ENCODE measurements at regions not wholly inside any gene's neighbourhood (a gene's known extent, or its start where the extent isn't known, plus 50 kb on each side); places are given as distances from the start of the nearest gene placed in this dataset.

GRCh38 chr2:9740382-9741073 is 102.7 kb upstream of the TAF1B start:
- H3K9me3 ChIP-seq (ENCODE audit: control insufficient read depth in 1 of 2, insufficient read depth in 1 of 2, low read depth in 1 of 2, low read length in 2 of 2), result no peaks in the 10 kb centered on the region; a peak in 1 of 4 replicates
- H3K27ac ChIP-seq (ENCODE audit: low read depth, low read length), result no peak overlapping the region
- ATAC-seq (peak; percentile 31; the same call in 1 of the 2 replicates), DNase-seq (ENCODE audit: low read depth, low spot score) (no peak)
- H3K79me2 ChIP-seq (ENCODE audit: insufficient read depth, low read length), result no peaks in the 10 kb centered on the region
- no peak overlapping the region for H3K9ac ChIP-seq (ENCODE audit: low read length)
- no TSS peak for BruUV-seq (replicated peaks)
- H2AFZ ChIP-seq (ENCODE audit: low read depth, low read length, poor library complexity, severe bottlenecking), result no peak overlapping the region
- H3K4me2 ChIP-seq (ENCODE audit: low read length), result peak overlapping the region; percentile 53
- intact Hi-C loops (cut with micrococcal nuclease), result no loop called here
- ChIA-PET RAD21 (ENCODE audit: low non-redundant PET in 1 of 2, low total read pairs in 2 of 2, uncharacterized antibody in 2 of 2, unreplicated experiment in 2 of 2) (no interaction called here), POLR2A (no interaction called here), CTCF (no interaction called here)
- H3K36me3 ChIP-seq (ENCODE audit: control insufficient read depth in 1 of 2, insufficient read depth in 2 of 2, low read length in 2 of 2), result no peaks in the 10 kb centered on the region
- 0 out of 4 replicates have a peak overlapping the region, but pooled peaks of 1 of the 2 experiments have one; percentile 10 for H3K4me3 ChIP-seq (replicated peaks in 1 of 2; ENCODE audit: low read depth in 1 of 2, low read length in 2 of 2)
- H3K9me2 ChIP-seq (ENCODE audit: insufficient read depth), result no peaks in the 10 kb centered on the region
- no peak for TF ChIP-seq EZH2phosphoT487 (IDR thresholded peaks at IDR 0.05; ENCODE audit: borderline replicate concordance)
- TF ChIP-seq FOSL1 (IDR thresholded peaks at IDR 0.05; ENCODE audit: low read depth), result peak; percentile 38; the same call in 1 of the 2 replicates
- no peak for TF ChIP-seq EZH2 (IDR thresholded peaks at IDR 0.05)
- no peak for TF ChIP-seq MAX (IDR thresholded peaks at IDR 0.05)
- no peak for TF ChIP-seq SRF (IDR thresholded peaks at IDR 0.05; ENCODE audit: low read depth)
- TF ChIP-seq POLR2AphosphoS5 (IDR thresholded peaks at IDR 0.05; ENCODE audit: low read depth, low read length), result no peak
- TF ChIP-seq REST (IDR thresholded peaks at IDR 0.05; ENCODE audit: low read depth), result no peak
- no peak for TF ChIP-seq CBX3 (IDR thresholded peaks at IDR 0.05; ENCODE audit: low read depth)
- no peak; the same call in 1 of the 2 replicates for TF ChIP-seq JUND (IDR thresholded peaks at IDR 0.05)
- no peak for TF ChIP-seq SIN3A (IDR thresholded peaks at IDR 0.05; ENCODE audit: low read depth)
- TF ChIP-seq ELF1 (IDR thresholded peaks at IDR 0.05; ENCODE audit: borderline replicate concordance, low read depth), result no peak
- TF ChIP-seq RAD21 (IDR thresholded peaks at IDR 0.05; ENCODE audit: low read depth), result no peak
- TF ChIP-seq SP1 (IDR thresholded peaks at IDR 0.05; ENCODE audit: low read depth), result no peak
- TF ChIP-seq CEBPB (IDR thresholded peaks at IDR 0.05; ENCODE audit: low read depth), result 0 out of 2 replicates have a peak, but pooled peaks have one; percentile 13
- no peaks in the 10 kb centered on the region for H4K20me1 ChIP-seq (ENCODE audit: insufficient read depth)
- H3K27me3 ChIP-seq (ENCODE audit: insufficient read depth, low read length), result no peaks in the 10 kb centered on the region
- peaks cover 5 to 34% of the 10 kb centered on the region in 2 experiments; a peak in 3 of 4 replicates for H3K4me1 ChIP-seq (ENCODE audit: control insufficient read depth in 1 of 2, insufficient read depth in 2 of 2, low read length in 2 of 2)

Measured in HCT116 (cell line).